Endodermal cell (in vitro differentiated cells): ENCODE measurements at regions not wholly inside any gene's neighbourhood (a gene's known extent, or its start where the extent isn't known, plus 50 kb on each side); places are given as distances from the start of the nearest gene placed in this dataset.

Experiments used
- DNase-seq: peaks from one replicate; pipeline ENCODE4 v3.0.0-alpha.2; 2017
- H3K27ac ChIP-seq: 2 replicates; pipeline ENCODE4 v1.5.1; 2013; ENCODE audit warnings: mild to moderate bottlenecking, low read depth, low read length, moderate library complexity
- H3K27me3 ChIP-seq: 2 replicates; pipeline ENCODE4 v1.6.1; 2013; ENCODE audit warnings: mild to moderate bottlenecking, low read length, moderate library complexity; ENCODE audit not compliant: insufficient read depth, control insufficient read depth, poor library complexity, severe bottlenecking
- H3K36me3 ChIP-seq: 2 replicates; pipeline ENCODE4 v1.7.0; 2013; ENCODE audit warnings: mild to moderate bottlenecking, low read length, moderate library complexity; ENCODE audit not compliant: control insufficient read depth, insufficient read depth
- H3K4me1 ChIP-seq: one replicate; pipeline ENCODE4 v1.7.0; 2013; ENCODE audit warnings: low read length; ENCODE audit not compliant: control insufficient read depth, insufficient read depth
- H3K4me3 ChIP-seq: 2 replicates; pipeline ENCODE4 v1.5.1; 2013; ENCODE audit warnings: mild to moderate bottlenecking, low read length, moderate library complexity
- H3K9ac ChIP-seq: 2 replicates; pipeline ENCODE4 v1.6.1; 2013; ENCODE audit warnings: mild to moderate bottlenecking, low read length, moderate library complexity; ENCODE audit not compliant: poor library complexity, severe bottlenecking; ENCODE audit errors: extremely low read depth
- H3K9me3 ChIP-seq: 2 replicates; pipeline ENCODE4 v1.6.1; 2013; ENCODE audit warnings: mild to moderate bottlenecking, low read length, moderate library complexity; ENCODE audit not compliant: control insufficient read depth
- H3K27ac Mint-ChIP-seq: 2 replicates; pipeline ENCODE4 v1.8.0; 2020; ENCODE audit warnings: mixed read lengths
- H3K27me3 Mint-ChIP-seq: 2 replicates; pipeline ENCODE4 v1.8.0; 2021; ENCODE audit warnings: mild to moderate bottlenecking, mixed read lengths; ENCODE audit not compliant: insufficient read depth
- H3K36me3 Mint-ChIP-seq: 2 replicates; pipeline ENCODE4 v1.8.0; 2020; ENCODE audit warnings: low read depth, mixed read lengths
- H3K4me1 Mint-ChIP-seq: 2 replicates; pipeline ENCODE4 v1.8.0; 2020; ENCODE audit warnings: mixed read lengths
- H3K4me3 Mint-ChIP-seq: 2 replicates; pipeline ENCODE4 v1.8.0; 2020; ENCODE audit warnings: mild to moderate bottlenecking, moderate library complexity, mixed read lengths
- H3K9me3 Mint-ChIP-seq: 2 replicates; pipeline ENCODE4 v1.8.0; 2020; ENCODE audit warnings: mild to moderate bottlenecking, mixed read lengths
- WGBS, 2 experiments: methylation state at CpG; one replicate each; pipeline versions ENCODE4 v1.1.5 to v1.1.7; 2013; ENCODE audit warnings: missing lambda C conversion rate in 2 of 2, mixed read lengths in 1 of 2; ENCODE audit not compliant: insufficient coverage in 1 of 2, insufficient read length in 1 of 2; 5-methylcytosine and 5-hydroxymethylcytosine counted together
- TF ChIP-seq, protein P1 (sequence below): fragments of 200-600 bp; sonication (generic); conservative IDR thresholded peaks from 2 replicates; pipeline ENCODE4 v1.5.0; 2021; ENCODE audit warnings: antibody characterized with exemption, mild to moderate bottlenecking

DNA sequence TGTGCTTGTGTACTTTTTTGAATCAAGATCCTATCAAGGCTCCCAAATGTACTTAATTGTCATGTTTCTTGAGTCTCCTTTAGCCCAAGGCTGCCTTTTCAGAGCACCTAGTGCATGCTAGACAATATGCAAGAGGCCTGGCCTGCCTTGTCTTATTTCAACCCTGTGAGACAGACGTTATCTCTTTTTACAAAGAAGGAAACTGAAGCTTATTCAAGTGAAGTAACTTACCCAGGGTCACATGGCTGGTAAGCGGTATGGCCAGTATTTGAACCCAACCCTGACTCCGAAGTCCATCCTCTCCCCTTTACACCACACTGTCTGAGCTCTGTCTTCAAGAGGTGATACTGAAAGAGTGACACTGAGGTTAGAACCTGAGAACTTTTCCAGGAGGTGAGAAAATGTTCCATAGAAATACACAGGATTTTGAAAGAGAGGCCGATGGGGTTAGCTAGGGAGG lies 505.1 kb downstream of the FOXO1 start:
- Histone ChIP-seq H3K4me3 (no peak overlapping the region), H3K9ac (no peak overlapping the region), H3K9me3 (no peaks in the 10 kb centered on the region), H3K27ac (no peak overlapping the region), H3K36me3 (no peaks in the 10 kb centered on the region), H3K27me3 (no peaks in the 10 kb centered on the region), H3K4me1 (peaks cover 2% of the 10 kb centered on the region)
- no peaks in the 10 kb centered on the region for H3K36me3 Mint-ChIP-seq
- peaks cover 2% of the 10 kb centered on the region for H3K27me3 Mint-ChIP-seq
- no peak overlapping the region for H3K4me3 Mint-ChIP-seq
- no peaks in the 10 kb centered on the region for H3K9me3 Mint-ChIP-seq
- no peak overlapping the region for H3K27ac Mint-ChIP-seq
- 80 to 90% methylated on average over 2 to 4 of the region's 4 CpGs for WGBS, 2 experiments
- DNase-seq: no peak
- H3K4me1 Mint-ChIP-seq: peaks cover 8% of the 10 kb centered on the region
- TF ChIP-seq, protein P1, sequence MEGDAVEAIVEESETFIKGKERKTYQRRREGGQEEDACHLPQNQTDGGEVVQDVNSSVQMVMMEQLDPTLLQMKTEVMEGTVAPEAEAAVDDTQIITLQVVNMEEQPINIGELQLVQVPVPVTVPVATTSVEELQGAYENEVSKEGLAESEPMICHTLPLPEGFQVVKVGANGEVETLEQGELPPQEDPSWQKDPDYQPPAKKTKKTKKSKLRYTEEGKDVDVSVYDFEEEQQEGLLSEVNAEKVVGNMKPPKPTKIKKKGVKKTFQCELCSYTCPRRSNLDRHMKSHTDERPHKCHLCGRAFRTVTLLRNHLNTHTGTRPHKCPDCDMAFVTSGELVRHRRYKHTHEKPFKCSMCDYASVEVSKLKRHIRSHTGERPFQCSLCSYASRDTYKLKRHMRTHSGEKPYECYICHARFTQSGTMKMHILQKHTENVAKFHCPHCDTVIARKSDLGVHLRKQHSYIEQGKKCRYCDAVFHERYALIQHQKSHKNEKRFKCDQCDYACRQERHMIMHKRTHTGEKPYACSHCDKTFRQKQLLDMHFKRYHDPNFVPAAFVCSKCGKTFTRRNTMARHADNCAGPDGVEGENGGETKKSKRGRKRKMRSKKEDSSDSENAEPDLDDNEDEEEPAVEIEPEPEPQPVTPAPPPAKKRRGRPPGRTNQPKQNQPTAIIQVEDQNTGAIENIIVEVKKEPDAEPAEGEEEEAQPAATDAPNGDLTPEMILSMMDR: no peak

DNA sequence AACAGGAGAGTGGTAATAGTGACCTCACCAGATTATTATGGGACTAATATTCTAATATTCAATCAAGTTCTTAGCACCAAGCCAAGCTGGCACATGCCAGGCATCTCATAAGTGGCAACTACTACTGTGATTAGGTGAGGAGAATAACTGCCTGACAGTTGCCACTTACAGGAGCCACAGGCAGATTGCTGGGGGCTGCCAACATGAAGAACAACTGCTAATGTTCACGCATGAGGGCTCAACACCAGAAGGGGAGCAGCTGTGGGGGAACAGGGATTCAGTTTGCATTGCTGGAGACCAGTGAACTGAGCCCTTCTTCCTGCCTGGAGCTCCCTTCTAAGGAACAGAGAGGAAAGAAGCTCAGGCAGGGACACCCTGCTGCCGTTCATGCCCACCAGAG lies 504.5 kb downstream of the FOXO1 start:
- Mint-ChIP-seq H3K36me3 (no peaks in the 10 kb centered on the region), H3K27me3 (peaks cover 5% of the 10 kb centered on the region), H3K27ac (no peak overlapping the region), H3K4me1 (peaks cover 8% of the 10 kb centered on the region), H3K9me3 (no peaks in the 10 kb centered on the region), H3K4me3 (no peak overlapping the region)
- no peak overlapping the region for H3K4me3 ChIP-seq
- no peak overlapping the region for H3K27ac ChIP-seq
- DNase-seq: no peak
- peaks cover under 1% of the 10 kb centered on the region for H3K27me3 ChIP-seq
- TF ChIP-seq, protein P1: no peak
- 87 to 93% methylated on average over 2 of the region's 2 CpGs for WGBS, 2 experiments
- H3K4me1 ChIP-seq: peaks cover 2% of the 10 kb centered on the region
- no peak overlapping the region for H3K9ac ChIP-seq
- no peaks in the 10 kb centered on the region for H3K36me3 ChIP-seq
- no peaks in the 10 kb centered on the region for H3K9me3 ChIP-seq

DNA sequence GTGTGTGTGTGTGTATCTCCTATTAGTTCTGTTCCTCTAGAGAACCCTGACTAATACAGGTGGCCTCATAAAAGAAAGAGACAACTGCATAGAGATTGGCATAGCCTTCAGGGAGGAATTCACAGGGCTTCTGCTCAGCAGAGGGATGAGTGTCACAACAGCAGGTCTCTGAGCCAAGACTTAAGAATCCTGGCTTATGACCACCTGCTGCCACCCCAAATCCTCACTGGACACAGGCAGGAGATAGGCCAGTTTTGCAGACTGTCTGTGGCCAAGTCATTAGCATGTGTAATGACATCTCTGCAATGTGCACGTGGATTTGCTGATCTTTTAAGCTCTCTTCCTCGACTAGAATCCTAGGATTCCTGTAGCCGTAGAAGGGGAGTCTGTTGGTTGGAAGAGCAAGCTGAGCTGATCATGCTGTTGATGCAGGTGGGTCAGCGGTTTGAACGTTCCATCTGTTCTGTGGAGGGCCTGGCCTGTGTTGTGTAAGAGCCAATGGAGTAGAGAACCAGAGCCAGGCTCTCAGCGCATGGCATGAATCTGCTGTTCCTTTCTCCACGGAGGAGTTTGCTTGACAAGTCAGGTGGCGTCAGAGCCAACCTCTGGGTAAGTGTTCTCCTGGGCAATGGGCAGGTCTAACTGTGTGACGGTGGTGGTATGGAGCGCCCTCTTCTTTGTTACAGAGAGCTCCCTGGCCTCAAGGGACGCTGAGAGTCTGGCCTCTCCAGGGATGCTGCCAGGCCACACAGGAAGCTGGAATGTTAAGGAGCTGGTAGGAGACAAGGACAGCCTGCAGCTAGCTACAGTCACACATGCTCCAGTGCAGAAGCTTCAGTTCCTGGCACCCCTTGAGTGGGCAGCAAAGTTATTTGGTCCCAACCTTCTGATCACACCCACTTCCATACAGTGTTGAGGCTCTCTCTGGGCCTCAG lies 503.1 kb downstream of the FOXO1 start:
- Mint-ChIP-seq H3K27ac (no peak overlapping the region), H3K4me1 (peaks cover 8% of the 10 kb centered on the region), H3K4me3 (no peak overlapping the region), H3K27me3 (peaks cover 5% of the 10 kb centered on the region), H3K36me3 (no peaks in the 10 kb centered on the region), H3K9me3 (no peaks in the 10 kb centered on the region)
- Histone ChIP-seq H3K9ac (no peak overlapping the region), H3K9me3 (no peaks in the 10 kb centered on the region), H3K36me3 (no peaks in the 10 kb centered on the region), H3K4me3 (no peak overlapping the region), H3K27ac (no peak overlapping the region), H3K4me1 (peaks cover 2% of the 10 kb centered on the region), H3K27me3 (peaks cover 8% of the 10 kb centered on the region)
- TF ChIP-seq, protein P1: no peak
- no peak for DNase-seq
- WGBS, 2 experiments: 90 to 91% methylated on average over 10 to 11 of the region's 11 CpGs
